PC-3 (cell line): ENCODE measurements at regions not wholly inside any gene's neighbourhood (a gene's known extent, or its start where the extent isn't known, plus 50 kb on each side); places are given as distances from the start of the nearest gene placed in this dataset.

ENCODE experiments used
- EZH2phosphoT487 ChIP-seq: fragments of 300-600 bp; sonication (generic); IDR thresholded peaks from 2 replicates; pipeline ENCODE4 v1.6.1; 2018; ENCODE audit warnings: mild to moderate bottlenecking, antibody characterized with exemption, low read length, borderline replicate concordance
- TF ChIP-seq, protein P1 (sequence below): fragments of 300-600 bp; sonication (generic); conservative IDR thresholded peaks from 2 replicates; pipeline ENCODE4 v1.5.1; 2017; ENCODE audit warnings: antibody characterized with exemption, low read depth, mild to moderate bottlenecking, low read length

DNA sequence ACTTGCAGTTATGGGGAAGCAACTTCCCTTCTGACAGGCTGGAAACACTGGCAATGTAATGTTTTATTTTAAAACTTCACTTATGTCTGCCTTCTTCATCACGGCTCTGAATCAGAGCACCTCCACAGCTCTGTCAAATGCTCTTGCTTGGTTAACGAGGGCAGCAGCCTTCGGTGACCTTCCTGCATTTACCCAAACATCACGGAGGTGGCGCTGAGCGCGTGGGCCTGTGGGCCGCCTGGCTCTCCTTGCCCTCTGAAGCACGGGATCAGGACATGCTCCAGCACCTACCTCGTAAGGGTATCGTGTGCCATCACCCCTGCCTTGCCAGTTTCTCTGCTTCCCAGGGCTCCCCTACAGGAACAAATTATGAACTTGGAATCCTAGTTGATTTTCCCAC, 310.0 kb downstream of the TEX29 start:
- TF ChIP-seq, protein P1, sequence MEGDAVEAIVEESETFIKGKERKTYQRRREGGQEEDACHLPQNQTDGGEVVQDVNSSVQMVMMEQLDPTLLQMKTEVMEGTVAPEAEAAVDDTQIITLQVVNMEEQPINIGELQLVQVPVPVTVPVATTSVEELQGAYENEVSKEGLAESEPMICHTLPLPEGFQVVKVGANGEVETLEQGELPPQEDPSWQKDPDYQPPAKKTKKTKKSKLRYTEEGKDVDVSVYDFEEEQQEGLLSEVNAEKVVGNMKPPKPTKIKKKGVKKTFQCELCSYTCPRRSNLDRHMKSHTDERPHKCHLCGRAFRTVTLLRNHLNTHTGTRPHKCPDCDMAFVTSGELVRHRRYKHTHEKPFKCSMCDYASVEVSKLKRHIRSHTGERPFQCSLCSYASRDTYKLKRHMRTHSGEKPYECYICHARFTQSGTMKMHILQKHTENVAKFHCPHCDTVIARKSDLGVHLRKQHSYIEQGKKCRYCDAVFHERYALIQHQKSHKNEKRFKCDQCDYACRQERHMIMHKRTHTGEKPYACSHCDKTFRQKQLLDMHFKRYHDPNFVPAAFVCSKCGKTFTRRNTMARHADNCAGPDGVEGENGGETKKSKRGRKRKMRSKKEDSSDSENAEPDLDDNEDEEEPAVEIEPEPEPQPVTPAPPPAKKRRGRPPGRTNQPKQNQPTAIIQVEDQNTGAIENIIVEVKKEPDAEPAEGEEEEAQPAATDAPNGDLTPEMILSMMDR: no peak
- no peak for TF ChIP-seq EZH2phosphoT487
